GM21825 (cell line): ENCODE measurements at regions not wholly inside any gene's neighbourhood (a gene's known extent, or its start where the extent isn't known, plus 50 kb on each side); places are given as distances from the start of the nearest gene placed in this dataset.

Experiments used
- ATAC-seq: cut with Tn5 transposase; IDR thresholded peaks from one replicate; pipeline ENCODE4 v1.9.1; 2021; ENCODE audit warnings: mild to moderate bottlenecking, moderate library complexity; ENCODE audit not compliant: unreplicated experiment

- no peak for ATAC-seq
Observed at GRCh38 chr22:48952256-48953102, 875.2 kb downstream of the BRD1 start.

GRCh38 chr22:48951836-48952235, 875.8 kb downstream of the BRD1 start:
- ATAC-seq, result no peak

- ATAC-seq, result no peak
Observed at GRCh38 chr22:48950151-48950915, 877.3 kb downstream of the BRD1 start.

- no peak for ATAC-seq
Observed at GRCh38 chr22:48949375-48950149, 878.1 kb downstream of the BRD1 start.

- no peak for ATAC-seq
Observed at GRCh38 chr22:48948575-48949170, 879.0 kb downstream of the BRD1 start.

GRCh38 chr22:48947636-48948035, 880.0 kb downstream of the BRD1 start:
- ATAC-seq, result no peak

GRCh38 chr22:48945621-48946458, 881.8 kb downstream of the BRD1 start:
- ATAC-seq, result no peak

GRCh38 chr22:48944751-48945620, 882.7 kb downstream of the BRD1 start:
- no peak for ATAC-seq

GRCh38 chr22:48944433-48944750, 883.3 kb downstream of the BRD1 start:
- no peak for ATAC-seq

GRCh38 chr22:48943567-48944432, 883.9 kb downstream of the BRD1 start:
- no peak for ATAC-seq

GRCh38 chr22:48942698-48943566, 884.7 kb downstream of the BRD1 start:
- ATAC-seq, result no peak

GRCh38 chr22:48941903-48942575, 885.6 kb downstream of the BRD1 start:
- ATAC-seq, result no peak

- ATAC-seq, result no peak
Observed at GRCh38 chr22:48941033-48941902, 886.4 kb downstream of the BRD1 start.

- no peak for ATAC-seq
Observed at GRCh38 chr22:48940266-48941032, 887.2 kb downstream of the BRD1 start.
